Erythroblast (primary cell): ENCODE measurements at regions not wholly inside any gene's neighbourhood (a gene's known extent, or its start where the extent isn't known, plus 50 kb on each side); places are given as distances from the start of the nearest gene placed in this dataset.

Experiments
- GATA1 ChIP-seq: IDR thresholded peaks from 2 replicates; pipeline ENCODE4 v1.6.1; 2011; ENCODE audit warnings: low read depth, mild to moderate bottlenecking, control low read depth, low read length, moderate library complexity
- POLR2A ChIP-seq: IDR thresholded peaks from 2 replicates; pipeline ENCODE4 v1.6.1; 2011; ENCODE audit warnings: mild to moderate bottlenecking, low read length

DNA sequence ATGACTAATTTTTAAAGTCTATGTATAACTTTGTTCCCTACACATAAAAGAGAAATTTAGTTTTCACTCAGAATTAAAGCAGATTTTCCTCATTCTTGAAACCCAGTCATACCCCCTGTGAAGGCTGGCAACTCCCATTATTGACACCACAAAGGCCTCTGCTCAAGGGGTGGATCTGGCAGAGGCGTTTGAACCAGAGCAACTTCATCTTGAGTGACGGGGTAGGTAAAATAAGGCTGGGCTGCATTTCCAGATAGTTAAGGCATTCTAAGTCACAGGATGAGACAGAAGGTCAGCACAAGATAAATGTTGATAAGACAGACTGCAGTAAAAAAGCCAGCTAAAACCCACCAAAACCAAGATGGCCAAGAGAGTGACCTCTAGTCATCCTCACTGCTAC is 177.2 kb upstream of the OR13F1 start:
- TF ChIP-seq POLR2A (no peak), GATA1 (no peak)
